ENCODE measurements at regions not wholly inside any gene's neighbourhood (a gene's known extent, or its start where the extent isn't known, plus 50 kb on each side); places are given as distances from the start of the nearest gene placed in this dataset.
"Not testable (repeated sequence)": the region's sequence is repeated elsewhere in the genome, so short reads cannot be mapped to it uniquely, and the experiment has no call there.

DNA sequence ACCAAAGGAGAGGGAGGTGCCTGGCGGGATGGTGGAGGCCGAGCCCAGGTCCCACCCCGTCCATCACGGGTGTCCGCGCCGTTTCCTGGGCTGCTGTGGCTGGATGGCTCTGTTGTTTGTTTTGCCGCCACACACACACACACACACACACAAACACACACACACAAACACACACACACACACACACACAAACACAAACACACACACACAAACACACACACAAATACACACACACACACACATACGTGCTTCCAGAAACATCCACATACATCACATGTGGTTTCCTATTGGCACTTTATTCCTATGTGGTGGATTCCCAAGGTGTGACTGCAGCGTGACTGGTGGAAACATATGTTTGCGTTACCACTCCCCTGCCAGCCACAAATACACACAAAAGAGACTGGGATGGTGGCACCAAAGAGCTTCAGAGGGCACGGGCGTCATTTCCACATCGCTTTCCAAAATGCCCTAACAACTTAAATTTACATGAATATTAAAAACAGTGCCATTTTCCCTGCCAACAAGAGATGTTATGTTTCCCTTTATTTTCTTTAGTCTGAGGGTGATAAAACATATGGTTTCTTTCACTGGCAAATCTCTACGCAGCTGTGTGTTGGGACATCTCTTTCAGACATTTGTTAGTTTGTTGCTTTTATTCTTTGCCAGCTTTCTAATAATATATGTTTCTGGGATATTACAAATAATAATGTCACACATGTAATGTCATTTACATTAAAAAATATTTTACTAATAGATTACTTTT, 356.8 kb downstream of the BRD1 start:
- DNase-seq = no peak

- DNase-seq = no peak
Observed at GRCh38 chr22:49469896-49470740, 357.6 kb downstream of the BRD1 start.

DNA sequence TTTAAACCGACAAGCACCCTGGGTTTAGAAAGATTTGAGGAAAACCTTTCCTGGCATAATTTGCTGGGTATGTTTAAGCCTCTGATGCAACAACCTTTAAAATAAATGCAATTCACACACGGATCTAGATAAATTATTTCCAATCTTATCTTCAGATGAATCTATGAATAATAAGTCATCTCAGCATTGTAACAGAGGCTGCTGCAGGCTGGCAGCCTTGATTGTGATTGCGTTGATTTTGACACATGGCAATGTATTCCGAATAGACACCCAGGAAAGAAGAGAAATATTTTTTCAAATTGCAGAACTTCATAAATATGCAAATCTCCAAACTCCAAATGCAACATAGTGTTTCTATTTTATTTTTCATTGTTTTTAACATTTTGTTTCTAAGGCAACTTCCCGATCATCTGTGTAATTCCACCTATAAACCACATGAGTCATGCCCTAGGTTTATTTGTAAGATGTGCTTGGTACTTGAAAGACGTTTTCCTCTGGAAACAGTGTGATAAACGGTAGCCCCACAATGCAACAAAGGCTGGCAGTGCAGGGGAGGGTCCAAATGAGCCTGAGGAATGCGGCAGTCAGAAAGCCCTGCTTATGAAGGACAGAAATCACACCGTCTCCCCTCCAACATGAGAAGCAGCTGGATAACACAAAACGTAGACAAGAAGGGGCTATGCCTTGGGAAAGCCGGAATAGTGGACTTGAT, 359.0 kb downstream of the BRD1 start:
- DNase-seq = no peak

- no peak for DNase-seq
Observed at GRCh38 chr22:49466878-49467595, 360.6 kb downstream of the BRD1 start.

GRCh38 chr22:49464037-49464436, 363.6 kb downstream of the BRD1 start:
- DNase-seq = no peak

- DNase-seq = peak; percentile 74
Observed at GRCh38 chr22:49462795-49463194, 364.9 kb downstream of the BRD1 start.

DNA sequence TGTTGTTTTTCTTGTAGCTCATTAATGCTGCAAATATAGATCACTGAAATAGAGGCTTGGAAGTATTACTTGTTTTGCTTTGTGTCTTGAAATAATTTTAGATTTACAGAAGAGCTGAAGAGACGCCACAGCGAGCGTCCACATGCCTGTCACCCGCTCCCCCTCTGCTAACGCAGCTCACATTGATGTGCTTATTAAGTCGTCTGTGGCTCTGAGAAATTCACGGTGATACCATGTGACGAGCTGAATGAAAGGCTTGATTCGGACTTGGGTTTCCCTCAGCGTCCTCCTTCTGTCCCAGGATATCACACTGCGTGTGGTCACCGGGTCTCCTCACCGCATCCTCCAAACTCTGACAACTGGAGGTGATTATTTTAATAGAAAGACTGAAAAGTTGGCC, 365.4 kb downstream of the BRD1 start:
- DNase-seq = no peak

DNA sequence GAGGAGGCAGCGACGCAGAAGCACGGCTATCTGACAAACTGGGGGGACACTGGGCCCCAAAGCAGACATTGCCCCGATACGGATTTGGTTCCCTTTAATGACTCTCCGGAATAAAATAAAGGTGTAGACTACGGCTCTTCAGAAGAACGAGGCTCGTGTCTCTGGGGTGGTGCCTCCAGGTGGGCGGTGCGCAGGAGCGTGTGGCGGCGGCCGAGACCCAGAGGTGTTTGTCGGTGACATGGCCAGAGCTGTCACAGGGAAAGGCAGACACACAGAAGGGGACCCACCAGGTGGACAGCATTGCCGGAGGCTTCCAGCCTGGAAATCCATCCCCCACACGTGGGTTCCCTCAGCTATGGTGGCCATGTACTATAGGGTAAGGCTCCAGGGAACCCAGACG, 366.0 kb downstream of the BRD1 start:
- DNase-seq = no peak

- DNase-seq = peak; percentile 12
Observed at GRCh38 chr22:49460592-49461281, 366.9 kb downstream of the BRD1 start.

DNA sequence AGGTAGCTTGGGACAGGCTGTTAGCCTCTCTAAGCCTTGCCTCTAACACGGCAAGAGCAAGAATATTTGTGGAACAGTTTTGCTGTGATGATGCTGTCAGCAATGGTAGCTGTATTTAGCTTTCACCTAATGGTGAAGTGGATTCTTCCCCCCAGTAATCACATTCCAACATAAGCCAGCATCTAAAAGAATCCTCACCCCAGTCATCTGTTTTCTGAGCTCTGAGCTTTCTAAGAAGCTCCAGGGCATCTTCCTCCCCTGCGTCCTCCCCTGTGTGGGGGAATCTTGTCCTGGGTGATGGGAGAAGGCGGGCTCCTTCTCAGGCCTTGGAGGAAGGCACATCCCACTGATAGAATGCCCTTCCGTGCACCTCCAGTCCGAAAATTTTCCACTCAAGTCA, 367.6 kb downstream of the BRD1 start:
- DNase-seq = no peak

GRCh38 chr22:49458708-49459099, 369.0 kb downstream of the BRD1 start:
- DNase-seq = no peak

DNA sequence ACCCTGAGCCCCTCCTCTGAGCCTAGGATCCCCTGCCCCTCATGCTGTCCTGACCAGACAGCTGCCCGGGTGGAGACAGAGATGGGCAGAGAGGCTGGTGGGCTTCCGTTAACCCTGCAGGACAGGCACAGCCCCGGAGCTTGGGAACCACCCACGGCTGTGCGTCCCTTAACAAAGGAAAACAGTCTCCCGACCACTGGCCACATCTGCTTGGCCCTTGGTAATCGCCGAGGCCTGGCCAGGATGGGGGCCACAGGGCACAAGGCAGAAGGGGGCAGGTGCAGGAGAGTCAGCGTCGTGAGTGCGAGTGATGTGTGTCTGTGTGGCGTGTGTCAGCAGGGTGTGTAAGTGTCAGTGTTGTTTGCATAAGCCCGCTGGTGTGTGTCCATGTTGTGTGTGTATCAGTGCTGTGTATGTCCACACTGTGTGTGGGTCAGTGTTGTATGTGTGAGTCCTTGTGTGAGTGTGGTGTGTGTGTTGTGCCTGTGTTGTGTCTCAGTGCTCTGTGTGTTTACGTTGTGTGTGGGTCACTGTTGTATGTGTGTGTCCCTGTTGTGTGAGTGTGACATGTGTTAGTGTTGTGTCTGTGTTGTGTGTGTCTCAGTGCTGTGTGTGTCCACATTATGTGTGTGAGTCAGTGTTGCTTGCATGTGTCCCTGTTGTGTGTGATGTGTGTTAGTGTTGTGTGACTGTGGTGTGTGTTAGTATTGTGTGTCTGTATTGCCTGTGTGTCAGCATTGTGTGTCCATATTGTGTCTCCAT, 369.5 kb downstream of the BRD1 start:
- no peak for DNase-seq

GRCh38 chr22:49457146-49457545, 370.5 kb downstream of the BRD1 start:
- no peak for DNase-seq

GRCh38 chr22:49455595-49455994, 372.1 kb downstream of the BRD1 start:
- DNase-seq = no peak

DNA sequence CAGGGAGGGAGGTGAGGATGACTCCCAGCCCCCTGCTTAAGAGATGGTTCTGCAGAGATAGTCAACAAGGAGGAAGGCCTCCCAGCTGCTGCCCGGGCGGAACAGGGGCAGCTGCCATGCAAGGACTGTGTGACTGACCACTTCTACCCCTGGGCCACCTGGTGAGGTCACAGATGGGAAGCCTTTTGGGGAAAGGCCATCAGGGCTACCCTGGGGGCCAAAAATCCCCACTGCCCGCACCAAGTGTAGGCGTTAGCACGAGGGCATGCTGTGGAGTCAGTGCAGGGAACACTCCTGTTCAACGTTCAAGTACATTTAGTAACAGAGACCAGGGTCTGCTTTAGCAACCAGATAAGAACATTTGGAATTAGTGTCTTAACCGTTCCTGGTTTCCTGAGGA, 372.9 kb downstream of the BRD1 start:
- DNase-seq = no peak

GRCh38 chr22:49453771-49454170, 373.9 kb downstream of the BRD1 start:
- DNase-seq = no peak

GRCh38 chr22:49453019-49453418, 374.7 kb downstream of the BRD1 start:
- not testable (repeated sequence) for DNase-seq

DNA sequence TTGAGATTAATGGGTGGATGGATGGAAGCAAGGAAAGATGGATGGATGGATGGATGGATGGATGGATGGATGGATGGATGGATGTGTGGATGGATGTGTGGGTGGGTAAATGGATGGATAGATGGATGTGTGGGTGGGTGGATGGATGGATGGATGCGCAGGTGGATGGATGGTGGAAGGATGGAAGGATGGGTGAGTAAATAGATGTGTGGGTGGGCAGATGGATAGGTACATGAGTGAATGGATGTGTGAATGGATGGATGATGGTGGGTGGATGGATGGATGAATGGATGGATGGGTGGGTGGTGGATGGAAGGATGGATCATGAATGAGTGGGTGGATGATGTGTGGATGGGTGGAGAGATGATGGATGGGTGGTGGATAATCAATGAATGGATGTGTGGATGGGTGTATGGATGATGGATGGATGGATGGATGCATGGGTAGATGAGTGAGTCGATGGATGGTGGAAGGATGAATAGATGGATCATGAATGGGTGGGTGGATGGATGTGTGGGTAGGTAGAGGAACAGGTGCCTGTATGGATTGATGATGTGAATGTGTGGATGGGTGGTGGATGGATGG, 375.2 kb downstream of the BRD1 start:
- no peak for DNase-seq

DNA sequence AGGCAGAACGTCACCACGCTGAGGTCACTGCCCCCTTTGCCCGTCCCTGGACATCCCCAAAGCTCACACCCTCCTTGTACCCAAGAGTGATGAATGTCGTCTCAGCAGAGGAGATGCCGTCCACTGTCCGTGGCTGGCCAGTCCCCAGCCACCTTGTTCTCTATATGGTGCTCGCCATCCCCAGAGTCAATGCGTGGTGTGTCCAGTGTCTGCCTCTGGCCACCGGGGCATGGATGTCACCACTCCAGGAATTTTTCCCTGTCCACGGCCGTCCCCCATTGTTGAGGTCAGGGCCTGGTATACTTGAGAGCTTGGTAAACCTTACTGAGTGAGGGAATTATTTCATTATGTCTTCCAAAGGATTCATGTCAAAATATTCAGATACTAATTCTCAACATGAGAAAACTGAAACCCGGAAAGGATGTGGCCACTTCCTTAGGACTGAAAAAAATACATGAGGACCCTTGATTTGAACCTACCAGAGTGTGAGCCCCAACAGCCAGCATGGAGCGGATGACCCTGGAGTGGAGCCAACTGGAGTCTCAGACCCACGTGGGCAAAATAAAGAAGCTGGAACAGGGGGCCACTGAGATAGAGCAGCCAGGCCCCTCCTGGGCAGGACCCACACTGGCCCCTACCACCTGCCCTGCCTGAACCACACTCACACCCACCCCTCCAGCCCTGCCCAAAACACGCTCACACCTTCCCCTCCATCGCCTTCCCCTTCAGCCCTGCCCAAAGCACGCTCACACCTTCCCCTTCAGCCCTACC, 376.4 kb downstream of the BRD1 start:
- DNase-seq = no peak

DNA sequence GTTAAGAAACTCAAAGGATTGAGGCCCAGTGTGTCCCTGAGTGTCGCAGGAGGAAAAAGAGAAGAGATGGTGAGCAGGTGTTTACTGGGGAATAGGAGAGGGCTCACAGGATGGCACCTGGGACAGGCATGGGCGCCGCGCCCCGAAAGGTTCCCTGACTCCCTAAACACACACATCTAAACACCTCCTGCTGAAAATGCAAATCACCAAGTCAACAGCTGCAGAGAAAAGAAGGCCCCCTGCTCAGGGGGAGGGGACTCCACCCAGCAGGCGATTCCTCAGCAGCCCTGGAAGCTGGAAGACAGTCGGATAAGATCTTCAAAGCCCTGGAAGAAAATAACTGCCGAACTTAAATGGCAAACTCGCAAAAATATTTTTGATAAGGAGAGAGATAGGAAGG, 377.2 kb downstream of the BRD1 start:
- DNase-seq = no peak
